ENCODE measurements at regions not wholly inside any gene's neighbourhood (a gene's known extent, or its start where the extent isn't known, plus 50 kb on each side); places are given as distances from the start of the nearest gene placed in this dataset.

DNA sequence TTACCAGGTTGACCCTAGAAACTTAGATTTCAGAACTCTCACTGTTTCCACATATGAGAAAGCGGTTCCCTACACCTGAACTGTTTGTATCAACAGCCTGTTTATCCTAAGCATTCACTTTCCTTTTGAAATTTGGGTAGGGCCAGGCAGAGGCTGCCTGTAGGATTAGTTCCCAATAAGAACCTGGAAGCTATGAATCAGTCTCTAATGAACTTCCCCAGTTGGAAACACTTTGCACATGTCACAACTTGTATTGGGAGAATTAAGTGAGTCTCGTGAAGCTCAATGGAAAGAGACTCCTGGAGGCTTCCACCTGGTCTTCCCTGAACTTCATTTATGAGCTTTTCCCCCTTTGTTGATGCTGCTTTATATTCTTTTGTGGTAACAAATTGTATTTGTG lies 486.6 kb upstream of the HS6ST1 start:
- DNase-seq: no peak

DNA sequence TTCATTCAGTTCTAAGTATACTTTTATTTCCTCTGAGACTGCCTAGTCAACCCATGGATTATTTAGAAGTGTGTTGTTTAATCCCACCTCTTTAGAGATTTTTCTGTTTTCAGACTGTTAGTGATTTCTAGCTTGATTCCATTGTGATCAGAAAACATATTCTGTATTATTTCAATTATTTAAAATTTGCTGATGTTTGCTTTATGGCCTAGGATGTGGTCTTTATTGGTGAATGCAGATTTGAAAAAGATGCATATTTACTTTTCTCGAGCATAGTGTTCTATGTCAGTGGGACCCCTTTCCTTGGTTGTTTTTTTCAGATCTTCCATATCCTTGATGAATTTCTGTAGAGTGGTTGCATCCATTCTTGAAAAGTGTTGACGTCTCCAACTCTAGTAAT lies 487.2 kb upstream of the HS6ST1 start:
- no peak for DNase-seq

DNA sequence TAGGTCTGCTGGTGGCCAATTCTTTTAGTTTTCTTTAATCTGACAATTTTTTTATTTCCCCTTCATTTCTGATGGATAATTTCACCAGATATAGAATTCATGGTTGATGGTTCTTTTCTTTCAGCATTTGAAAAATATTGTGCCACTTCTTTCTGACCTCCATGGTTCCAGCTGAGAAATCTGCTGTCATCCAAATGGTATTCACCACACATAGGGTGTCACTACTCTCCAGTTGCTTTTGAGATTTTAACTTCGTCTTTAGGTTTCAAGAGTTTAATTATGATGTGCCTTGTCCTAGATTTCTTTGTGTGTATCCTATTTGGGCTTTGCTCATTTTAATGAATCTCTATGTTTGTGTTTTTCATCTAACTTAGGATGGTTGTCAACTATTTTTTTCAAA lies 488.6 kb upstream of the HS6ST1 start:
- DNase-seq: no peak

DNA sequence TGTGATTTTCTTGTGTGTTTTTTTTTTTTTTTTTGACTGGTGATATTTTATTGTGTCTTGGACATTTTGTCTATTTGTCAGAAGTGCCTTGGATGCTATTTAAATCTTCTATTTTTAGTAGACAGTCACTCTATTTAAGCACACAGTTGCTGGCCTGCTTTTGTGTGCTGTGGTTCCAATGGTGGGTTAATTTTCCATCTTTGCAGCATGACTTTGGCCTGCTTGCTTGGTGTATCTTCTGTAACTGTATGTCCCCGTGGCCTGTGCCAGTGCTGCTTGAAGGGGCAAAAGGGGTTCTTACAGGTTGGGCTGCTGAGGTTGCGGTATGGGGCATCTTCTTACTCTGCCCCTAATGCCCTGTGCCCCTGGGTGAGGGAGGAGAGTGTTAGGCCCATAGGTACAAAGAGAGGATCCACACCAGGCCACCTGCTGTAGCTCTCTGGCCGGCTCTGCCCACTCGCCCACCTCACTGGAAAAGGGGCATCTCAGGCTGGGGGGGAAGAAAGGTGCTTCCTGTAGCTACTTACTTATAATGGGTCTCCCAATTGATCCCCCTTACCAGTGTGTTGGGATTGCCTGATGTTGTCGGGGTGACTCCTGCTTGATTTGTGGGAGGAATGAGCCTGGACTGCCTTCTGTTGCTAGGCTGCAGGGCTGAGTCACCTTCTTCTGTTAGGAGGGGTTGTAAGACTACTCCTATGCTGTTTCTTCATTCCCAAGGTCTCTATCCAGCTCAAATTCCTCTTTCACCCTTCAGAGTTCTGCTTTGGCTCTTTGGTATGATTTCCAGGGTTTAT lies 490.0 kb upstream of the HS6ST1 start:
- DNase-seq: no peak

DNA sequence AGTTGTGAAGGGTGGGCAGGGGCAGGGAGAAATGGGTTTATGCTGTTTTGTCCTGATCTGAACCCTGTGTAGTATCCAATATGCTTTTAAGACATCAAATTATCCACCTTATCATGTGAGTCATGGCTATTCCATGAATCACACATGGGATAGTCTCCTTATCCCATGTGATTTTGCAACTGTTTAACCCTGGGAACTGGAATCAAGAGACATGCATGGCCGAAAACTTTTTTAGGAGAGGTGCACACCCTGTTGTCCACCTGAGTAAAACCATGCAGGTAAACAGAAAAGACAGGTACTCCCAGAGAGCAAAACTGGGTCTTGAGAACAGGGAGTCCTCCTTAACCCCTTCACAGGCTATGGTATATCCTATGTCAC lies 490.6 kb upstream of the HS6ST1 start:
- no peak for DNase-seq

DNA sequence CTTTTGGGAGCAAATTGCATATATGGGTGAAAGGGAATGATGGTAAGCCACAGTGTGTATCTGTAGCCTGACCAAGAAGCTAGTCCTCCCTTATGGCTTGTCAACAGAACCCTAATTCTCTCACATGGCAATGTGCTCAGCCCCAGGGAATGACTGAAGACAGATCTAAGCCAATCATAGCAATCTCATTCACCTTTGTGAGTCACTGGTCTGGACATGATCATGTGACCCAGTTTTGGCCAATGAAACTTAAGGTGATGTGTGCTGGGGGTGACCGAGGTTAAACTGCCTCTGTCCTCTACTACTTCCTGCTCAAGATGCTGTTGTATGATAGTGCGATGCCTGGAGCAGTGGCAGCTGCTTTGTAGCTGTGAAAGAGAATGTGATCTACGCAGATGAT lies 491.2 kb upstream of the HS6ST1 start:
- no peak for DNase-seq

DNA sequence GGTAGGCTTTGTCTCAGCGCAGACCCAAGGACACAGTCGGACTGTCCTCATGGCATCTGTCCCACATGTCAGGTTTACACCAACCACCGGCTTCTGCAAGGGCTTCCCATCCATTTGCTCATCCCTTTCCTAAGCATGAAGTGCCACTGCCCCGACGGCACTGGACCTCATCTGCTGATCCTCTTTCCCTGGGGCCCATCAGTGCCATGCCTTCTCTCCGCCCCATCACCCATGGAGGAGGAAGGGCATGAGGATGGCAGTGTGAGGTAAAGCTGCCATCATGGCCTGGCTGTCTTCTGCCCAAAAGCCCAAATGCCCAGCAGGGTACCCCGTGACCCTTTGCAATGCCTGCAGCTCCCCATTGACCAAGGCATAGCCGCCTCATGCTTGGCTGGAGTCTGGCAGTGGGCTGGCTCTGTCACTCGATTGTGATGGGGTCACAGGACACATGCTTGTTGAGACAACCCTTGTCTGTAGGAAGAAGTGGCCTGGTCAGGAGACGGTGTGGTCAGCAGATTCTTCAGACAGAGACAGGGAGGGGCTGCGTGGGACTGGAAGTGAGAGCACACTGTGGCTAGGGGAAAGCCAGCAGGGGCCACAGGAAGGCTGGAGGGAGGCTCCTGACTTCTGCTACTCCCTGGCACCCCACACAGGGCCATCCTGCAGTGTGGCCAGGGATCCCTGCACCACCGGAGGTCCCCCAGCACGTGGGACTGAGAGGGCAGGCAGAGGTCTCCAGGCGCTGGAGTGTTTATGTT lies 493.7 kb upstream of the HS6ST1 start:
- DNase-seq: no peak

DNA sequence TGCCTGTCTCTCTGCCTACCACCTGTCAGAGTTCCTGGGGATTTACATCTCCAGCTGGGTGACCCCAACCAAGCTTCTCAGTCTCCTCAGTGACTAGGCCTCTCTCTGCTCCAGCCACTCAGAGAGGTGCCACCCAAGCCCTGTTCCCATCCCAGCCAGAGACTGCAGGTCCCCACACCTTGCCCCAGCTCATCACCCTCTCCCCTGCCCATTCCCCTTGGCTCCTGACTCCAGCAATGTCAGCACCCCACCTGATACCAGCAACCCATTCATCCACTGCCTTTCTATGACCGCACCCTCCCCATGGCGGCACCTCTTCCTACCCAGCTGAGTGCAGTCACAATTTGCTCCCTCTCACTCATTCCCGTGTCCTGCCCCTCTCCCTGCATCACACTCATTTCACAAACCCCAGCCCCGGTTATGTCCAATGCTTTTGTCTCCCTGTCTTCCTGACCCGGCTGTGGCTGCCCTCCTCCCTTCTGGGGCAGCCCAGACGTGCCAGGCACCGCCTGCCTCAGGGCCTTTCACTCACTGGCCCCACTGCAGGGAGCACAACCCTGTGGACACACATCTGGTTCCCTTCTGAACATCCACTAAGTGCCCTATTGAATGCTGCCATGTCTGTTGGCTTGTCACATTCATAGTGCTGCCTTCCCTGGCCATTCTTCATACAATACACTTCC lies 494.8 kb upstream of the HS6ST1 start:
- no peak for DNase-seq

DNA sequence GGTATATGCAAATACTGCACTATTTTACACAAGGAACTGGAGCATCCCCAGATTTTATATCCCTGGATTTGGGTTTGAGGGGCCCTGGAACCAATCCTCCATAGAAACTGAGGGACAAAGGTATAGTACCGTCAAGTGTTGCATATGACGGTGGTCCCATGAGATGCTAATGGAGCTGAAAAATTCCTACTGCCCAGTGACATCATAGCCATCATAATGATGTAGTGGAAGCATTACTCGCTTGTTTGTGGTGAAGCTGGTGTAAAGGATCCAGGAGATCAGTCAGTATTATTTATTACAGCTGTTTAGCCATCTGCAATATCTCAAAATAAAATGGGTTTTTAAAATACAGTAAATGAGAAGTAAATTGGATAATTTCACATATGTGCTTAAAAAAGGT lies 496.6 kb upstream of the HS6ST1 start:
- DNase-seq: no peak

DNA sequence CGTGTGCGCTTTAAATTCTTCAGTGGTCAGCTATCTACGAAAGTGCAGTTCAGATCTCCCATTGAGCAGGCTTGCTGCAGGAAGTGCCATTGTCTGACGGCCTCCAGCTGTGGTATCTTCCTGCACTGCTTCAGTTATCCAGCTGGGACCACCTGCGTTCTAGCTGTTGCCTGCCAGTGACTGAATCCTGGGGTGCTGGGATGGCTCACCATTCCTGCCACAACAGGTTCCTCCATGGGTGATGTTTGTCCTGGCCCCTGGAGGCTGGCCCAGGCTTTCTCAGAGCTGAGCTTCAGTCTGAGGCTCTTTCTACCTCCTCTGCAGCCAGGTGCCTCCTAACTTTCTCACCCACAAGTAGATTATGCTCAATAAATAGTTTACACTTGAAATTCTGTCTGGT lies 498.5 kb upstream of the HS6ST1 start:
- no peak for DNase-seq

DNA sequence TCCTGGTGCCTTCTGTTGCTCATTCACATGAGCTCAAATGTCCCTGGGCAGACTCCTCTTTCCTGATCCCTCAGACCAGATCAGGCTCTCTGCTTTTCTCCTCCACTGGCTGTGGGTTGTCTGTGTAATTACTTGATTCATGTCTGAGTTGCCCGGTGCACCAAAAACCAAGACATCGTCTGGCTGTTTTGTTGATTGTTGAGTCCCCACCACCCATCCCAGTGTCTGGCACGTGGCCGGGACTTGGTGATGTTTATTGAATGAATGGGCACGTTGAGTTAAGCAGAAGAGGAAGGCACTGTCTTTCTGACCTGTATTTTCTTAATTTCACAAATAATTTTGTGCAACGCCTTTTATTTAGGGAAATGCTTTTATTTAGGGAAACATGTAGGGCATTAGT lies 499.1 kb upstream of the HS6ST1 start:
- DNase-seq: no peak

DNA sequence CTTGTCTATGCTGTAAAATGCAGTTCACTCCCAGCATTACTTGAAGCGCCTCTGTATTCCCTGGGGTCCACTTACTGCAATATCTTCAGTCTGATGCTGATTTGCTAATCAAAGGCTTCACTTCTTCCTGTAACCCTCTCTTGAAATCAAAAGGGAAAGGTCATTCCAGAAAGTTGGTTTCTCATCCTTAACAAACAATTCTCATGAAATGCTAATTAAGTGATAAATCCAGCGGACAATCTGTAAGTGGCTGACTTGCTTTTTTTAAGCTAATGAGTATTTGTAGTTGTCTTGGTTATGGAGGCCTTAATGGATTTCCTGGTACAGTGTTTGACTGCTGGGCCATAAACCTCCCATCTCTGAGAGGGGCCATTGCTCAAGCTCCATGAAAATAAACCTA lies 499.6 kb upstream of the HS6ST1 start:
- no peak for DNase-seq

DNA sequence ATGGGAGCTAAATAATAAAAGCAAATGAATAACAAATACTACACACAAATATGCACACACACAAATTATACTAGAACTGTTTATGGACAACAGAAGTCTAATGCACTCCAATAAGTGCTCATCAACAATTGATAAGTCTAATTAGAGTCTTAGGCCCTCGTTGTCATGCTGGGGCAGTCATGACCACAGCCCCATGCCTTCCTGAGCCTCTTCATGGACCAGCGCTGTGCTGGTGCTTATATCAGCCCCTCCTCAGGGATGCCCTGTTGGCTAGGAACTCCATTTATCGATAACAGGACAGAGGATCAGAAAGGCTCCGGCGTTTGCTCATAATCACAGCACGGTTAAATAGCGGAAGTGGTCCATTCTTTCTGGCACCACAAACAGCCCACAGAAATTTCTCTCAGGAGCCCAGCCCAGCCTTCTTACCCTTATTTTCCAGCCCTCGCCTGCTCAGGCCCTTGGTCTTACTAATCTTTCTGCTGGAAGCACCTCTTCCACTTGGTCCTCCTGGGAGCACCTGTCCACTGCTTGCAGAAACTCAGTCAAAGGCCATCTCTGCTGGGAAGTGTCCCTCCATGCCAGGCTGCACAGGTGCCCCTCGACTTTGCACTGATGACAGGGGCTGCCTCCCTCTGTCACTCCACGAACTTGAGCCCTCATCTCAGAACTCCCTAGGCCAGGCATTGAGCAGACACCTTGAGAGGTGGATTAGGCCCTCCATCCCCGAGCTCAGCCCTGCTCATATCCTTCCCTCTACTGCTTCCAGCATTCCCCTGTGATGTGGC lies 500.2 kb upstream of the HS6ST1 start:
- DNase-seq: no peak

DNA sequence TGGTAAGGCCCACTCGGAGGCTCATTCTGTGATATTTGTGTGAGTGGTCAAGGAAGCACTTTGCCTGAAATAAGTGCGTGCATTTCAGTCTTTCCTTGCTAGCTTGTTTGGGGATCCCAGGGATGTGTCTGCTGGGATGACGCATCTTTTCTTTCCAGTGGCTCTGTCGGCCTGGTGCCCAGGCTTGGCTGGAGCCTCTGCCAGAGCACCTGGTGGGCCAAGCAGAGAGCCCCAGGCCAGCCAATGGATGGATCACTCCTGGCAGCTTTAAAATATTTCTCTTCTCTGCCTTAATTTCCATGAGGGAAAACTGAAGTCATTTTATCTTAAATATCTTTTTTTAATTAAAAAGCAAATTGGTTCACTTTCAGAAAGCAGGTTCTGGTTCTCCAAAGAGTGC lies 501.8 kb upstream of the HS6ST1 start:
- DNase-seq: no peak

DNA sequence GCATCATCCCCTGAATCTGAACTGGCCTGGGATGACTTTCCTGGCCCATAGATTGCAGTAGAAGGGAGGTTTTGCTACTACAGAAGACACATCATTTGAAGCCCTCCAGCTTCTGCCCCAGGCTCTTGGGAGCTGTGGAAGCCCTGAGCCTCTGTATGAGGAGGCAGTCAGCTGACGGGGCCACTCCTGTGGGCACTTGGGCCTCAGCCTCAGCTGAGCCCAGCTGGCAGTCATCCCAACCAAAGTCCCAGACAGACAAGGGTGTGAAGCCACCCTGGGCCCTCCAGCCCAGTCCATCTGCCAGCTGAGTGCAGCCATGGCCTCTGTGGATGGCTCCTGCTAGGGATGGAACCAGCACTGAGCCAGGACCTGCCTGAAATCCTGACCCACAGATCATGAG lies 502.3 kb upstream of the HS6ST1 start:
- no peak for DNase-seq

DNA sequence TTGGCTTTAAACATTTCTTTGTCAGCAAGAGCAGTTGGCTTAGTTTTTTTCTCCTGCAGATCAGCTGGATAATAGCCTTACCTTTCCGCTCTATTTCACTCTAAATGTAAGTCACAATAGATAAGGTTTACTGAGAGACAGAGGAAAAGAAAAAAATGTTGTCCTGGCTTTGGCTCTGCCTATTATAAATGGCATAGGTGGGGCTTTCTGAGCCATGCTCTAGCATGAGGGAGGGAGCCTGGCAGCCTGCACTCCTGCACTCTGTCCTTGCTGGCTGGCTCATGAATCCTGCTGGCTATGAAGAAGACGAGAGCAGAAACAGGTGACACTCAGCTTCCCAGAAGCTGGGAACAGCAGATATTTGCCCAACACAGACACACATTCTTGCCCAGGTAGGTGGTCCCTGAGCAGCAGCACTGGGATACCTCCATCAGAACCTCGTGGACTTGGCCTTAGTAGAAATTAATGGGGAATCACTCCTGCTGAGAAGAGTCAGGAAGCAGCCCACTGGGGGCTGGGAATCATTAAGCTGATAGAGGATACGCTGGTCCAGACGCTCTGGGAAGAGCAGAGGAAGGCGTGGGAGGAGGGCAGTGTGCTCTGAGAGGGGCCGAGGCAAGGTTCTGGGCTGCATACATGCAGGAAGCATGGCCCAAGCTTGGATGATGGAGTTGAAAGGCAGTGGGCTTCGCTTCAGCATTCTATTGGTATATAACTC lies 514.4 kb upstream of the HS6ST1 start:
- no peak for DNase-seq

DNA sequence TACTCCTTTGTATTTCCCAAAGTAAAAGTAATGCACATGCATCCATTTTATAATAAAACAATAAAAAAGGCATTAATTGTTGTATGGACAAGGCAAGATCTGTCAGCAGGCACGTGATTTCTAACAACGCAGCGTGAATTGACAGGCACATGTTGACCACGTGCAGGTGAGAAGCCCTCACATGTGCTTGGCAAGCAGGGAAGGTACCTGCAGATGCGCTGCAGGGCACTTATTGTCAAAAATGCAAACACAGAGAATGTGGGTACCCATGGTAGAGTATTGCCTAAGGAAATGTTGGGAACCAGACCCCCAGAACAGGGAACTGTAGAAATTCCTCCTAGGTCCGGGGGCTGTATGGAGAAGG lies 515.0 kb upstream of the HS6ST1 start:
- DNase-seq: no peak

DNA sequence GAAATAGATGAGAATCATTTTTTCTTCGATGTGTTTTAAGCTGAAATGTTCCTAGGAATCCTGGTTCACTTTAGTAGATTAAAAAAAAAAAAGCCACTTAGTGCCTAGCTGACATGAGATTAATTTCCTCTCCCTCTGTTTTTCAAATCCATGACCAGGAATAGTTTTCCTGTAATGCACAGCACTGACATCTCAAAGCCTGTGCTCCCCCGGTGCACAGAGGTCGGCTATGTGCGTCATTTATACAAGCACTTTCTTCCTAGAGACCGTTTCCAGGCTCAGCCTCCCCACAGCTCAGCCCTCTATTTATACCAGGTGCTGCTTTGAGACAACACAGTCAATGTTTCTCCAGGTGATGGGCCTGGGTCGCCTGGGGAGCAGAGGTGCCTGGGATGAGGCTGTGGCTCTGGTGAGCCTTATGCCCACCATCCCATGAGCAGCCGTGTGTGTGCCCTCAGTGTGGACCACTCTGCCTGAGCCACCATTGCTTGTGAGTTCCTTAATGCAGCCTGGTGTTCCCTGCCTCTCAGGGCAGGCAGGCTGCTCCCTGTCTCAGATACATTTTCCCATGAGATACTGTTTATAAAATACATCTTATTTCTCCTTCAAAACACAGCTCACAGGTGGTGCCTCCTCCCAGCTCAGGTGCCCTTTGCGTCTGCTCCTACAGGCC lies 515.7 kb upstream of the HS6ST1 start:
- no peak for DNase-seq

DNA sequence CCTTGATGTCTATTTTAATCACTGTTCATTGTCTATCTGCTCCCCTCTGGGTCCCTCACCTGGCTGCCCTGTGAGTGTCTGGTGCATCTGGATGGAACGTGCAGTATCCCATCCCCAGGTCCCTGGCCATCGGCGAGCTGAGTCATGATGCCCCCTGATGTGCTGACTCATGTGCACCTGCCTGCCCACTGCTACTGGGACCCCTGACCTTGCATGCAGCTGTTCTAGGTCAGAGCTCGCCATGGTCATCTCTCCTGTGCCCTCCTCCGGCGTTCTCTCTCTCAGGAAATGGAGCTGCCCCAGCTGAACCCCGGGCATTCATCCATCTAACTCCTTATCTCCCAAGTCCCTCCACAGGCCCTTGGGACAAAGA lies 516.2 kb upstream of the HS6ST1 start:
- DNase-seq: no peak

DNA sequence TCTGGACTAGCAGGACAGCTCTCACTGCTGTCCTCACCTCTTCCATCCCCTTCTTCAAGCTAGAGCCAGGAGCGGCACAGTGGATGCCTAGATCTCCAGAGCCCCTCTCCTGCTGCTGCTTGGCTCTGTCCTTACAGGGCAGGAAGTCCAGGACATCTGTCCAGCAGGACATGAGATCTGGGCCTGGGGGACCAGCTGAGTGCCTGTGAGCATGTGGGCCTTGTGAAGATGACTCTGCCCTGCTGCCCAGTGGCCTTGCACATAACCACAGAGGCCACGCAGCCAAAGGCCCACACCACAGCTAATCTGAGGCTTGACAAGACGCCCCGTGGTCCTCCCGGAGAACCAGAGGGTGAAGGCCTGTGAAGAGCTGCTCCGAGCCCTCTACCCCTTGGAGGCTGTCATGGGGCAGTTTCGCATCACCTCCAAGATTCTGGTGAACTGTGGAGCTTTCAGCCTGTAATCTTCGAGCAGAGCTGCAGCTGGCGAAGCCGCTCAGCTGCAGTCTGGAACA lies 516.7 kb upstream of the HS6ST1 start:
- no peak for DNase-seq

DNA sequence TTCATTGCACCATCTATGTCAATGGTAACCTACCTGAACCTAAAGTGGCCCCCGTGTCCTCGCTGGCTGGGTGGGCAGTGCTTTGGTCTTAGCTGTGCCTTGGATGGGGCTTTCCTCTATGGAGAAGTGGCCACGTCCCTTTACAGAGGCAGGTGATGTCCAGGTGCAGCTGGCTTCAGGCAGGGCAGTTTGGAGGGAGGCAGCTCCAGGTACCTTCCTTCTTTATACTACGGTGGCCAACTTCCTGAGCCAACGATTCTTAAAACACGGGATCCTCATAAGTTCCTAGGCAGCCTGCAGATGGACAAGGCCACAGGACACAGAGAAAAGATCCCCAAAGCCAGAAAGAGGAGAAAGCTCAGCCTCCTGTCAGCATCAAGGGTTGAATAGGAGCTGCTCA lies 517.3 kb upstream of the HS6ST1 start:
- DNase-seq: no peak

DNA sequence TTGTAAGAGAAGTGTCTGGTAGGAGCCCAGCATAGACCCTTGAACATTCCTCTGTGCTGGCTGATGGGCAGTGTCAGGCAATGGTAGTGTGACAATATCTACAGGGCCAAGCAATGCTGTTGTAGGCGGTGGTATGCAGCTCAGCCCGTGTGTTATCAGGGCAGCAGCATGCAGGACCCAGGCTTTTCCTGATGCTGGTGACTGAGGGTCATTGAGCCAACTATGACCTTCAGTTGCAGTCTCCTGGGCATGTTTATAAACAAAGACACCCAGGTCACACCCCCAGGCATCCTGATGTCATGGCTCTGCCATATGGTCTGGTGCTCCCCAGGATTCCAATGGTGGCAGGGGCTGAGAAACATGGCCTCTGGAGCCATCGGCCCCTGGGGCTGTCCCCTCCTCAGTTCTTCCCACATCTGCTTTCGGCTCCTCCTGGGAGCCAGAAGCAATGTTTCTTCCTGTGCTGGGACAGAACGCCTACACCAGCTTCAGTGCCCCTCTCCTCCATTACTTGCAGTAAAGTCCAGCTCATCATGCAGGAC lies 518.0 kb upstream of the HS6ST1 start:
- no peak for DNase-seq

All from EL (cell line).